ENCODE measurements at regions not wholly inside any gene's neighbourhood (a gene's known extent, or its start where the extent isn't known, plus 50 kb on each side); places are given as distances from the start of the nearest gene placed in this dataset.
A peak's percentile ranks its signal among the peaks of the same experiment; 100 is the strongest.

GRCh38 chr22:49322231-49322630, 505.4 kb downstream of the BRD1 start:
- TF ChIP-seq, protein P1, sequence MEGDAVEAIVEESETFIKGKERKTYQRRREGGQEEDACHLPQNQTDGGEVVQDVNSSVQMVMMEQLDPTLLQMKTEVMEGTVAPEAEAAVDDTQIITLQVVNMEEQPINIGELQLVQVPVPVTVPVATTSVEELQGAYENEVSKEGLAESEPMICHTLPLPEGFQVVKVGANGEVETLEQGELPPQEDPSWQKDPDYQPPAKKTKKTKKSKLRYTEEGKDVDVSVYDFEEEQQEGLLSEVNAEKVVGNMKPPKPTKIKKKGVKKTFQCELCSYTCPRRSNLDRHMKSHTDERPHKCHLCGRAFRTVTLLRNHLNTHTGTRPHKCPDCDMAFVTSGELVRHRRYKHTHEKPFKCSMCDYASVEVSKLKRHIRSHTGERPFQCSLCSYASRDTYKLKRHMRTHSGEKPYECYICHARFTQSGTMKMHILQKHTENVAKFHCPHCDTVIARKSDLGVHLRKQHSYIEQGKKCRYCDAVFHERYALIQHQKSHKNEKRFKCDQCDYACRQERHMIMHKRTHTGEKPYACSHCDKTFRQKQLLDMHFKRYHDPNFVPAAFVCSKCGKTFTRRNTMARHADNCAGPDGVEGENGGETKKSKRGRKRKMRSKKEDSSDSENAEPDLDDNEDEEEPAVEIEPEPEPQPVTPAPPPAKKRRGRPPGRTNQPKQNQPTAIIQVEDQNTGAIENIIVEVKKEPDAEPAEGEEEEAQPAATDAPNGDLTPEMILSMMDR (conservative IDR thresholded peaks at IDR 0.05) = no peak
- no peak overlapping the region for H3K27ac ChIP-seq

DNA sequence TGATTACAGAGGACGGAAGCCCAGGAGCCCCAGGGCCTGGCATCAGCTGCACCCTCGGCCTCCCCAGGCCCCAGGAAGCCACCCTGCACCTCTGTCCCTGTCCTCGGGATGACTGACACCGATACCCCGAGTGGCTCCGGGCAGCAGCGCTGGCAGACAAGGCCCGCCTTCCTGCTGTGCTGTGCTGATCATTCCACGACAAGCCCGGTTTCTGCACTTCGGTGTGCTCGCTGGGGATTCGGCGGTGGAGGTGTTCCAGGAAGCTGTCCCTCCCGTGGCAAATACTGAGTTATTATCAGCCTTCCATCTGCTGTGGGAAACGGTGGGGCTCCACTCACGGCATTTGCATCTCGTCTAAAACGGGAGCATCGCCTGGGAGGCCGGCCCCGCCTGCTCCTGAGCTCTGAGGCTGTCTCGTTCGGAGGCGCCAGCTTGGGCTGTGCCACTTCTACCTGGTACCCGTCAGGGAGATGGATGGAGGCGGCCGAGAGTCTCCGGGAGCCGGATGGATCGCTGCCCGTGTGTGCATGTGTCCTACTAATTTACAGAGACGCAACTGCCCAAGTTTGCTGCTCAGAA, 506.1 kb downstream of the BRD1 start:
- H3K27ac ChIP-seq = no peak overlapping the region
- TF ChIP-seq, protein P1 (conservative IDR thresholded peaks at IDR 0.05) = no peak

GRCh38 chr22:49320714-49321476, 506.8 kb downstream of the BRD1 start:
- no peak overlapping the region for H3K27ac ChIP-seq
- TF ChIP-seq, protein P1 (conservative IDR thresholded peaks at IDR 0.05) = no peak

GRCh38 chr22:49317369-49317768, 510.3 kb downstream of the BRD1 start:
- H3K27ac ChIP-seq = no peak overlapping the region
- TF ChIP-seq, protein P1 (conservative IDR thresholded peaks at IDR 0.05) = peak; percentile 38; the same call in 1 of the 2 replicates

GRCh38 chr22:49312601-49313000, 515.1 kb downstream of the BRD1 start:
- no peak overlapping the region for H3K27ac ChIP-seq
- TF ChIP-seq, protein P1 (conservative IDR thresholded peaks at IDR 0.05) = no peak

- H3K27ac ChIP-seq = no peak overlapping the region
- TF ChIP-seq, protein P1 (conservative IDR thresholded peaks at IDR 0.05) = no peak
Observed at GRCh38 chr22:49310354-49310753, 517.3 kb downstream of the BRD1 start.

DNA sequence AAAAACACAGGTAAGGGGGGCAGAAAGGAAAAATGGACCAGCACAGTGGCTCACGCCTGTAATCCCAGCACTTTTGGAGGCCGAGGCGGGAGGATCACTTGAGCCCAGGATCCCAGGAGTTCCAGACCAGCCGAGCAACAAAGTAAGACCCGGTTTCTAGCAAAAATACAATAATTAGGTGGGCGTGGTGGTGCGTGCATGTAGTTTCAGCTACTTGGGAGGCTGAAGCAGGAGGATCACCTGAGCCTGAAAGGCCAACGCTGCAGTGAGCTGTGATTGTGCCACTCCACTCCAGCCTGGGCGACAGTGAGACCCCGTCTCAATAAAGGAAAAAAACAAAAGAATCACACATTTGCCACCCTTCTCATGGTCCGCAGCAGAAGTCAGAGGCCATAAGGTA, 519.4 kb downstream of the BRD1 start:
- TF ChIP-seq, protein P1 (conservative IDR thresholded peaks at IDR 0.05) = no peak
- no peak overlapping the region for H3K27ac ChIP-seq

All from VCaP (cell line).